Endometrium (tissue), 2 donors: ENCODE measurements at regions not wholly inside any gene's neighbourhood (a gene's known extent, or its start where the extent isn't known, plus 50 kb on each side); places are given as distances from the start of the nearest gene placed in this dataset.

ENCODE experiments used
- FAIRE-seq: peaks from 2 replicates; lab custom pipeline; 2012; peaks lifted over from hg19 to GRCh38; lab: Jason Lieb, UNC
- donor health status: control.
- donor health status: control.

- FAIRE-seq, result no peak
Measured at GRCh38 chr4:96099031-96099430, 259.1 kb downstream of the PDHA2 start.

DNA sequence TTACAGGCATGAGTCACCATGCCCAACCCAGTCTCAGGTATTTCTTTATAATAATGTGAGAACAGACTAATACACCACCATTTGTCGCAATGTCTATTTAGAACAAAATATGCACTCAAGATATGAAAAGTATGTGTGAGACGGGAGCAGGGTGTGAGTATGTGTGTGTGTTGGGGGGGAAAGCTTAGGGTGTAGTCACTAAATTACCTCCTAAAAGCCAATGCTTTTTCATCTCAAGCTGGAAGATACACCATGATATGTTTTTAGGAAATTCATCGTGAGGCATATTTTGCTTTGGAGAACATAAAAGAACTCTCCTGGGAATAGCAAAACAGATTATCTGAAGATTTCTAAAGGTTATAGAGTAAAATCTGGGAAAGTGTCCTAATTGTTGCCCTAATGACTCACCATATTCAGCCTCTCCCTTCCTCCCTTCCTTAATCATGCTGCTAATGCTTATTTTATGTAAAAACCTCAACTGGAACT, 262.7 kb downstream of the PDHA2 start:
- no peak for FAIRE-seq

DNA sequence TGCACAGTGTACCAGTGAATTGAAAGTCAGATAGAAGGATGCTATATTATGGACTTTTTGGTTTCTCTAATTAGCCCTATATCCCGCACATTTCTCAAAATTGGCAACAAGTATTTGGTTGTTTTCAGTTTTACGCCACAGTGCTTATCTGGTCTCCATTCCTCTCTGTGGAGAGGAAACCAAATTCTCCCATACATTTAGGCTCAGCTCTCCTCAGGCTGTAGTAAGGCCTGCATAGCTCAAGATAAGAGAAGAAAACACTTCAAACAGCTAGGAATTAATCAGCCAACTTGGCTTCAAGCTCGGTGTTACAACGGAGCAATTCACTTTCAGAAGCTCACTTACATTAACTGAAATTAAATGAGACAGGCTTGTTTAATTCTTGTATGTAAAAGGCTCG, 263.2 kb downstream of the PDHA2 start:
- no peak for FAIRE-seq

- FAIRE-seq, result no peak
Measured at GRCh38 chr4:96108146-96108545, 268.3 kb downstream of the PDHA2 start.

DNA sequence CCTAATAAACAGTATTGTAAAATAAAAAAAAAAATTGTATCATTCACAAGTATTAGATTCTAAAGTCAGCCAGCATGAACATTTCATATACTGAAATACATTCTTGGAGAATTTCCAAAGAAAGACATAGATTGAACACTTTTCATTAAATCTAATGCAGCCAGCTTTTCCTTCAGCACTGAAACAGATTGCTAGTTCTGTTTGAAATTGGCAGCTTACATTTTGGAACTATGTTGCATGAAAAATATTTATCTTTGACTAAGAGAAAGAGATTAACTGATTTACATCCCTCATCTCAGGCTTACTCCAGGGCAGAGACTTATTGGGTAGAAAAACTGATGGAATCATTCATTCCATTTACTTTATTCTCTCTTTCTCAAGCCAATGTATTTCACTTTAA, 272.7 kb downstream of the PDHA2 start:
- FAIRE-seq, result no peak

GRCh38 chr4:96120206-96120605, 280.3 kb downstream of the PDHA2 start:
- no peak for FAIRE-seq

DNA sequence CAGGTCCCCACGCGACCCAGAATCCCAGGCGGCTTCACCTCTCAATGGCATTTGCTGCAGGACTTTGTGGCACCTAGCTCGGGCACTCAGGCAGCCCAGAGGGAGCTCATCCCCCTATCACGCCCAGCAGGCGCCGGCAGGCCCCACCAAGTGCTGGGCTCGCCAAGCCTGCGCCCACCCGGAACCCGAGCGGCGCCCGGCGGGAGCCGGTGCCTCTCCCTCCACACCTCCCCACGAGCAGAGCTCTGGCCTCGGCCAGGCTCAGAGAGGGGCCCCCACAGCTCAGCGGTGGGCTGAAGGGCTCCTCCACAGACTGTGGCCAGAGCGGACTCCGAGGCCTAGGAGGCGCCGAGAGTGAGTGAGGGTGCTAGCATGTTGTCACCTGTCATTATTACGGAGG, 286.3 kb downstream of the PDHA2 start:
- FAIRE-seq, result no peak

- no peak for FAIRE-seq
Measured at GRCh38 chr4:96131186-96131585, 291.3 kb downstream of the PDHA2 start.

- no peak for FAIRE-seq
Measured at GRCh38 chr4:96134806-96135205, 294.9 kb downstream of the PDHA2 start.

- no peak for FAIRE-seq
Measured at GRCh38 chr4:96136056-96136455, 296.2 kb downstream of the PDHA2 start.

GRCh38 chr4:96139251-96139929, 299.5 kb downstream of the PDHA2 start:
- no peak for FAIRE-seq

- no peak for FAIRE-seq
Measured at GRCh38 chr4:96145601-96146000, 305.7 kb downstream of the PDHA2 start.

DNA sequence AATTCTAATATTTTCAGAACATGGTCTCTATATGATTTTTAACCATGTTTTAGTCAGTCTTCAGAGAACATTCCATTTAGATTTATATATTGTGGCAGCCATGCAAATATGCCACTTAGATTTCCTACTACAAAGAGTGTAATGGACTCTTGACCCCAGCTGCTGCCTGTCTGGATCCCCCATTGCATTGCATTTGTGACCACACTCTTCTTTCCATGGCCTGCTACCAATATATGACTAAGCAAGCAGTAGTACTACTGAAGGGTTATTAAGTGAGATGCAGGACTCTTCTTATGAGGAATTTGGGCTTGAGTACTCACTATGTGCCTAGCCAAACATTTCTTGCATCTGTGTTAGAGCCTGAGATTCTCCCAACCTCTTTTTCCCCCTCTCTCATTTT, 306.8 kb downstream of the PDHA2 start:
- FAIRE-seq, result no peak

- FAIRE-seq, result no peak
Measured at GRCh38 chr4:96149894-96150293, 310.0 kb downstream of the PDHA2 start.

GRCh38 chr4:96150466-96150865, 310.6 kb downstream of the PDHA2 start:
- no peak for FAIRE-seq

GRCh38 chr4:96152824-96153223, 312.9 kb downstream of the PDHA2 start:
- no peak for FAIRE-seq

- FAIRE-seq, result no peak
Measured at GRCh38 chr4:96154676-96155075, 314.8 kb downstream of the PDHA2 start.

DNA sequence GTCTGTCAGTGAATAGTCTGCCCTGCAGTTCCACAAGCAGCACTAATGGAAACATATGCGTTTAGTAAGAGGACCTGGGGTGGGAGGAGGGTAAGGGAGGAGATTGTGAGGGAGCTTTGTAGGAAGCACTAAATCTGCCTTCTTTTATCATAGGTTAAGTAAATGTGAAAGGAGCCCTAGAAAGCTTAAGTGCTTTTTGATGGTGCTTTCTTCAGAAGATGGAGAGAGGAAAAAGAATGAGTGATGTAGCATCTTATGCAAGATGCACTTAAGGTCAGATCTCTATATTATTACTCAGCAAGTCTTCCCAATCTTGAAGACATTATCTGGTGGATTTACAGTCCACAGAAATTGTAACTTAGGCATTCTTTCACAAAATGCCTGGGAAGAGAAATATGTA, 322.7 kb downstream of the PDHA2 start:
- FAIRE-seq, result no peak

GRCh38 chr4:96164814-96165351, 325.0 kb downstream of the PDHA2 start:
- FAIRE-seq, result no peak

- no peak for FAIRE-seq
Measured at GRCh38 chr4:96166806-96167205, 326.9 kb downstream of the PDHA2 start.

- no peak for FAIRE-seq
Measured at GRCh38 chr4:96170198-96170597, 330.3 kb downstream of the PDHA2 start.

DNA sequence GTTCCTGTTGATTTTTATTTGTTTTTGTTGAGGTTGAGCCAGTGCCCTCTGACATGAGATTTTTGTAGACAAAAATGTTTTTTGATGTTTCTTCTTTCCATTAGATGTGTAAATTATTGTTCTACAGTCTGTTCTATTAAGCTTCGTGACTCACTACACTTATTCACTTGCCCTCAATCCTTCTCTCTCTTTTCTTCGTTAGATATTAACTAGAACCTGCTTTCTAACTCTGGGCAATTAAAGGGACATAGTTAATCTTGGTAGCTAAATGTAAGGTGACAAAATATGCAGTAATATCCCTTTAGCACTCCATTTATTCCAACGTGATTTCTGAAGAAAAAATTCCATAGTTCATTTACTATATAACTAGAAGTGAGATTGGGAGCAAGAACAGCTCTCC, 333.9 kb downstream of the PDHA2 start:
- no peak for FAIRE-seq

GRCh38 chr4:96175871-96176270, 336.0 kb downstream of the PDHA2 start:
- FAIRE-seq, result no peak

DNA sequence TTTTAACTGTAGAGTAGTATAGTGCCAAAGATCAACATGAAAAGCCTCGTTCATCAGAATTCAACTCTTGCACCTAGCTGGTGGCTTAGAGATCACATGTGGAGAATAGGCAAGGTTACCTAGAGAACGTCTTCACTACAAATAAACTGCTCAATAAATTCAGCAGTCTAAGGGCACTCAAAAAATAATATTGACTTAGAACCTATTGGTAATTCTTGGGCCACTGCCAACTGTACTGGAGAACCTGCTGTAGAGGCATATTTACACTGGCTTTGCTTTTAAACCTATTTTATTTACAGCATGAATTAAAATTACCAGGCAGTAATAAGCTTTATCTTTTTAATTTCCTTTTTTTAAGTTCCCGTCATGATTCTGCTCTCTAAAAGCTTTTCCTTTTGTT, 343.7 kb downstream of the PDHA2 start:
- FAIRE-seq, result no peak
